ENCODE measurements at regions not wholly inside any gene's neighbourhood (a gene's known extent, or its start where the extent isn't known, plus 50 kb on each side); places are given as distances from the start of the nearest gene placed in this dataset.
"Not testable (repeated sequence)": the region's sequence is repeated elsewhere in the genome, so short reads cannot be mapped to it uniquely, and the experiment has no call there.

GRCh38 chr4:130772966-130773365 is 1677.0 kb downstream of the C4orf33 start:
- DNase-seq (ENCODE audit: low spot score), result not testable (repeated sequence)

- DNase-seq (ENCODE audit: low spot score), result no peak
Measured at GRCh38 chr4:130808492-130808891, 1712.5 kb downstream of the C4orf33 start.

- no peak for DNase-seq (ENCODE audit: low spot score)
Measured at GRCh38 chr4:130812117-130812765, 1716.3 kb downstream of the C4orf33 start.

GRCh38 chr4:130814896-130815295 is 1718.9 kb downstream of the C4orf33 start:
- DNase-seq (ENCODE audit: low spot score), result no peak

GRCh38 chr4:130820448-130820847 is 1724.5 kb downstream of the C4orf33 start:
- no peak for DNase-seq (ENCODE audit: low spot score)

- DNase-seq (ENCODE audit: low spot score), result no peak
Measured at GRCh38 chr4:130825284-130825683, 1729.3 kb downstream of the C4orf33 start.

- no peak for DNase-seq (ENCODE audit: low spot score)
Measured at GRCh38 chr4:130850019-130850524, 1754.1 kb downstream of the C4orf33 start.

GRCh38 chr4:130851107-130851506 is 1755.2 kb downstream of the C4orf33 start:
- no peak for DNase-seq (ENCODE audit: low spot score)

- no peak for DNase-seq (ENCODE audit: low spot score)
Measured at GRCh38 chr4:130851932-130852331, 1756.0 kb downstream of the C4orf33 start.

GRCh38 chr4:130855533-130855932 is 1759.6 kb downstream of the C4orf33 start:
- no peak for DNase-seq (ENCODE audit: low spot score)

GRCh38 chr4:130859991-130860390 is 1764.0 kb downstream of the C4orf33 start:
- DNase-seq (ENCODE audit: low spot score), result no peak

- no peak for DNase-seq (ENCODE audit: low spot score)
Measured at GRCh38 chr4:130896920-130897319, 1801.0 kb downstream of the C4orf33 start.

GRCh38 chr4:130901321-130901720 is 1805.4 kb downstream of the C4orf33 start:
- DNase-seq (ENCODE audit: low spot score), result no peak

- no peak for DNase-seq (ENCODE audit: low spot score)
Measured at GRCh38 chr4:130922955-130923354, 1827.0 kb downstream of the C4orf33 start.

- no peak for DNase-seq (ENCODE audit: low spot score)
Measured at GRCh38 chr4:130955520-130955919, 1859.6 kb downstream of the C4orf33 start.

- no peak for DNase-seq (ENCODE audit: low spot score)
Measured at GRCh38 chr4:130985371-130985770, 1889.4 kb downstream of the C4orf33 start.

GRCh38 chr4:130995988-130996387 is 1900.0 kb downstream of the C4orf33 start:
- no peak for DNase-seq (ENCODE audit: low spot score)

- DNase-seq (ENCODE audit: low spot score), result no peak
Measured at GRCh38 chr4:131001371-131001770, 1905.4 kb downstream of the C4orf33 start.

- no peak for DNase-seq (ENCODE audit: low spot score)
Measured at GRCh38 chr4:131002132-131002531, 1906.2 kb downstream of the C4orf33 start.

- no peak for DNase-seq (ENCODE audit: low spot score)
Measured at GRCh38 chr4:131006388-131006787, 1910.4 kb downstream of the C4orf33 start.

GRCh38 chr4:131011961-131012360 is 1916.0 kb downstream of the C4orf33 start:
- DNase-seq (ENCODE audit: low spot score), result not testable (repeated sequence)

- no peak for DNase-seq (ENCODE audit: low spot score)
Measured at GRCh38 chr4:131013226-131013625, 1917.3 kb downstream of the C4orf33 start.

GRCh38 chr4:131026771-131027170 is 1930.8 kb downstream of the C4orf33 start:
- DNase-seq (ENCODE audit: low spot score), result no peak

- no peak for DNase-seq (ENCODE audit: low spot score)
Measured at GRCh38 chr4:131044368-131044767, 1948.4 kb downstream of the C4orf33 start.

All from hematopoietic multipotent progenitor cell treated with erythropoietin and hydrocortisone succinate and interleukin-3 and kit ligand, for 15 days (in vitro differentiated cells).